ENCODE measurements at regions not wholly inside any gene's neighbourhood (a gene's known extent, or its start where the extent isn't known, plus 50 kb on each side); places are given as distances from the start of the nearest gene placed in this dataset.

- TF ChIP-seq, protein P1, sequence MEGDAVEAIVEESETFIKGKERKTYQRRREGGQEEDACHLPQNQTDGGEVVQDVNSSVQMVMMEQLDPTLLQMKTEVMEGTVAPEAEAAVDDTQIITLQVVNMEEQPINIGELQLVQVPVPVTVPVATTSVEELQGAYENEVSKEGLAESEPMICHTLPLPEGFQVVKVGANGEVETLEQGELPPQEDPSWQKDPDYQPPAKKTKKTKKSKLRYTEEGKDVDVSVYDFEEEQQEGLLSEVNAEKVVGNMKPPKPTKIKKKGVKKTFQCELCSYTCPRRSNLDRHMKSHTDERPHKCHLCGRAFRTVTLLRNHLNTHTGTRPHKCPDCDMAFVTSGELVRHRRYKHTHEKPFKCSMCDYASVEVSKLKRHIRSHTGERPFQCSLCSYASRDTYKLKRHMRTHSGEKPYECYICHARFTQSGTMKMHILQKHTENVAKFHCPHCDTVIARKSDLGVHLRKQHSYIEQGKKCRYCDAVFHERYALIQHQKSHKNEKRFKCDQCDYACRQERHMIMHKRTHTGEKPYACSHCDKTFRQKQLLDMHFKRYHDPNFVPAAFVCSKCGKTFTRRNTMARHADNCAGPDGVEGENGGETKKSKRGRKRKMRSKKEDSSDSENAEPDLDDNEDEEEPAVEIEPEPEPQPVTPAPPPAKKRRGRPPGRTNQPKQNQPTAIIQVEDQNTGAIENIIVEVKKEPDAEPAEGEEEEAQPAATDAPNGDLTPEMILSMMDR (IDR thresholded peaks at IDR 0.05) = no peak
- no peak for TF ChIP-seq POLR2A (IDR thresholded peaks at IDR 0.05)
These were observed 331.1 kb downstream of the SEMA3D start for GRCh38 chr7:84855758-84856157.

Data from thyroid gland (tissue), 4 donors.